GM23248 (cell line): ENCODE measurements at regions not wholly inside any gene's neighbourhood (a gene's known extent, or its start where the extent isn't known, plus 50 kb on each side); places are given as distances from the start of the nearest gene placed in this dataset.

Source experiments
- DNase-seq: peaks from one replicate; pipeline ENCODE4 v3.0.0-alpha.2; 2015
- H2AFZ ChIP-seq: fragments of 200-600 bp; sonication (generic); 2 replicates; pipeline ENCODE4 v1.6.1; 2016; ENCODE audit warnings: antibody characterized with exemption
- H3F3A ChIP-seq: fragments of 200-600 bp; sonication (generic); 2 replicates; pipeline ENCODE4 v1.6.1; 2016; ENCODE audit warnings: mild to moderate bottlenecking, antibody characterized with exemption, mixed run types; ENCODE audit not compliant: insufficient read depth
- H3K27ac ChIP-seq: fragments of 200-600 bp; sonication (generic); 2 replicates; pipeline ENCODE4 v1.5.1; 2016; ENCODE audit warnings: mild to moderate bottlenecking
- H3K27me3 ChIP-seq: fragments of 200-600 bp; sonication (generic); replicated peaks from 2 replicates; pipeline ENCODE4 v1.6.1; 2016; ENCODE audit warnings: mild to moderate bottlenecking; ENCODE audit not compliant: insufficient read depth
- H3K36me3 ChIP-seq: fragments of 200-600 bp; sonication (generic); 2 replicates; pipeline ENCODE4 v1.6.1; 2016; ENCODE audit warnings: low read depth, mild to moderate bottlenecking
- H3K4me1 ChIP-seq: fragments of 200-600 bp; sonication (generic); 2 replicates; pipeline ENCODE4 v1.6.1; 2016; ENCODE audit warnings: mild to moderate bottlenecking; ENCODE audit not compliant: insufficient read depth
- H3K4me2 ChIP-seq: fragments of 200-600 bp; sonication (generic); one replicate; pipeline ENCODE4 v1.6.1; 2016; ENCODE audit warnings: mild to moderate bottlenecking; ENCODE audit not compliant: unreplicated experiment
- H3K4me3 ChIP-seq: fragments of 200-600 bp; sonication (generic); 2 replicates; pipeline ENCODE4 v1.5.1; 2016; ENCODE audit warnings: mild to moderate bottlenecking
- H3K79me2 ChIP-seq: fragments of 200-600 bp; sonication (generic); 2 replicates; pipeline ENCODE4 v1.6.1; 2016; ENCODE audit warnings: mild to moderate bottlenecking; ENCODE audit not compliant: insufficient read depth
- H3K9ac ChIP-seq: fragments of 200-600 bp; sonication (generic); 2 replicates; pipeline ENCODE4 v1.6.1; 2016; ENCODE audit warnings: mild to moderate bottlenecking
- H3K9me2 ChIP-seq: fragments of 200-600 bp; sonication (generic); 2 replicates; pipeline ENCODE4 v1.6.1; 2016; ENCODE audit warnings: mixed run types, mild to moderate bottlenecking, moderate library complexity; ENCODE audit not compliant: insufficient read depth
- H3K9me3 ChIP-seq: fragments of 200-600 bp; sonication (generic); one replicate; pipeline ENCODE4 v1.6.1; 2017; ENCODE audit warnings: low read depth
- H4K20me1 ChIP-seq: fragments of 200-600 bp; sonication (generic); 2 replicates; pipeline ENCODE4 v1.6.0; 2016; ENCODE audit not compliant: insufficient read depth
- EZH2 ChIP-seq: fragments of 200-600 bp; sonication (generic); IDR thresholded peaks from 2 replicates; pipeline ENCODE4 v1.6.1; 2018; ENCODE audit warnings: antibody characterized with exemption, mild to moderate bottlenecking; ENCODE audit not compliant: insufficient read depth, poor library complexity, severe bottlenecking
- EZH2phosphoT487 ChIP-seq: fragments of 200-600 bp; sonication (generic); IDR thresholded peaks from 2 replicates; pipeline ENCODE4 v1.6.1; 2018; ENCODE audit warnings: antibody characterized with exemption, moderate library complexity, mild to moderate bottlenecking, low read depth; ENCODE audit not compliant: insufficient read depth
- WGBS, 2 experiments: methylation state at CpG; one replicate each; pipeline ENCODE4 v1.1.6; 2015 to 2017; ENCODE audit warnings: low lambda C conversion rate in 2 of 2, low coverage in 1 of 2; ENCODE audit errors: missing lambda C conversion rate in 2 of 2; 5-methylcytosine and 5-hydroxymethylcytosine counted together
- in situ Hi-C: fragments of 300-500 bp; cut with MboI; formaldehyde crosslinking; loops from 2 replicates; pipeline ENCODE4 v1.15.0; 2020

- Histone ChIP-seq H3K4me3 (no peak overlapping the region), H4K20me1 (no peaks in the 10 kb centered on the region), H3K79me2 (no peaks in the 10 kb centered on the region), H3K27me3 (no peaks in the 10 kb centered on the region), H3K4me1 (no peaks in the 10 kb centered on the region), H3K9me2 (no peaks in the 10 kb centered on the region), H3K9ac (no peak overlapping the region), H3K9me3 (no peaks in the 10 kb centered on the region), H2AFZ (no peak overlapping the region), H3F3A (no peaks in the 10 kb centered on the region), H3K4me2 (no peak overlapping the region), H3K36me3 (no peaks in the 10 kb centered on the region), H3K27ac (no peak overlapping the region)
- 43 to 54% methylated on average over 5 of the region's 5 CpGs for WGBS, 2 experiments
- no peak for DNase-seq
- TF ChIP-seq EZH2 (no peak), EZH2phosphoT487 (no peak)
- in situ Hi-C loops = no loop called here
Observed at GRCh38 chr12:41936333-41936732, 208.3 kb downstream of the GXYLT1 start.

GRCh38 chr12:41935911-41936310 lies 208.8 kb downstream of the GXYLT1 start:
- Histone ChIP-seq H4K20me1 (no peaks in the 10 kb centered on the region), H3K79me2 (no peaks in the 10 kb centered on the region), H3K9me2 (no peaks in the 10 kb centered on the region), H3K4me3 (no peak overlapping the region), H3K27me3 (no peaks in the 10 kb centered on the region), H3K4me1 (no peaks in the 10 kb centered on the region), H3K9ac (no peak overlapping the region), H3K27ac (no peak overlapping the region), H3F3A (no peaks in the 10 kb centered on the region), H2AFZ (no peak overlapping the region), H3K4me2 (no peak overlapping the region), H3K9me3 (no peaks in the 10 kb centered on the region), H3K36me3 (no peaks in the 10 kb centered on the region)
- DNase-seq = no peak
- in situ Hi-C loops = no loop called here
- TF ChIP-seq EZH2phosphoT487 (no peak), EZH2 (no peak)
- WGBS, 2 experiments = 40 to 41% methylated on average over 3 of the region's 3 CpGs

GRCh38 chr12:41932470-41932991 lies 212.1 kb downstream of the GXYLT1 start:
- Histone ChIP-seq H2AFZ (peak overlapping the region; percentile 91), H3K27ac (no peak overlapping the region), H4K20me1 (no peaks in the 10 kb centered on the region), H3K9me2 (no peaks in the 10 kb centered on the region), H3K36me3 (no peaks in the 10 kb centered on the region), H3K4me3 (peak overlapping the region; percentile 73), H3F3A (no peaks in the 10 kb centered on the region), H3K79me2 (no peaks in the 10 kb centered on the region), H3K4me1 (no peaks in the 10 kb centered on the region), H3K4me2 (peak overlapping the region; percentile 55), H3K9ac (peak overlapping the region; percentile 34; the same call in 1 of the 2 replicates), H3K27me3 (no peaks in the 10 kb centered on the region), H3K9me3 (no peaks in the 10 kb centered on the region)
- WGBS, 2 experiments = 5% methylated on average over 26 to 35 of the region's 35 CpGs
- in situ Hi-C loops = no loop called here
- TF ChIP-seq EZH2 (no peak), EZH2phosphoT487 (no peak)
- peak; percentile 38 for DNase-seq

GRCh38 chr12:41930866-41931437 lies 213.7 kb downstream of the GXYLT1 start:
- in situ Hi-C loops = no loop called here
- peak; percentile 13 for DNase-seq
- H3K36me3 ChIP-seq = no peaks in the 10 kb centered on the region
- WGBS, 2 experiments = 17 to 19% methylated on average over 7 of the region's 7 CpGs
- H2AFZ ChIP-seq = peak overlapping the region; percentile 58
- no peaks in the 10 kb centered on the region for H3K9me2 ChIP-seq
- no peaks in the 10 kb centered on the region for H3K79me2 ChIP-seq
- peak overlapping the region; percentile 61 for H3K4me3 ChIP-seq
- no peak overlapping the region for H3K27ac ChIP-seq
- peak overlapping the region; percentile 70 for H3K4me2 ChIP-seq
- TF ChIP-seq EZH2phosphoT487 (no peak), EZH2 (no peak)
- H3K4me1 ChIP-seq = no peaks in the 10 kb centered on the region
- H3F3A ChIP-seq = no peaks in the 10 kb centered on the region
- H3K9ac ChIP-seq = peak overlapping the region; percentile 6; the same call in 1 of the 2 replicates
- no peaks in the 10 kb centered on the region for H3K9me3 ChIP-seq
- no peaks in the 10 kb centered on the region for H4K20me1 ChIP-seq
- no peaks in the 10 kb centered on the region for H3K27me3 ChIP-seq
